ENCODE measurements at regions not wholly inside any gene's neighbourhood (a gene's known extent, or its start where the extent isn't known, plus 50 kb on each side); places are given as distances from the start of the nearest gene placed in this dataset.
A peak's percentile ranks its signal among the peaks of the same experiment; 100 is the strongest.

GRCh38 chr6:18609715-18610114 lies 222.6 kb downstream of the RNF144B start:
- H3K4me3 Mint-ChIP-seq = no peak overlapping the region
- H3K27me3 Mint-ChIP-seq (ENCODE audit: low read depth) = no peaks in the 10 kb centered on the region
- no peak for TF ChIP-seq CTCF (conservative IDR thresholded peaks at IDR 0.05)
- H3K9me3 Mint-ChIP-seq = peaks cover 26% of the 10 kb centered on the region
- peaks cover 20% of the 10 kb centered on the region for H3K4me1 Mint-ChIP-seq
- H3K36me3 Mint-ChIP-seq (ENCODE audit: low read depth) = peaks cover 13% of the 10 kb centered on the region
- DNase-seq (ENCODE audit: low read depth, low spot score) = no peak
- no peak overlapping the region for H3K27ac Mint-ChIP-seq (ENCODE audit: unreplicated experiment)

- Mint-ChIP-seq H3K27me3 (ENCODE audit: low read depth) (no peaks in the 10 kb centered on the region), H3K4me1 (peaks cover 20% of the 10 kb centered on the region), H3K36me3 (ENCODE audit: low read depth) (peaks cover 17% of the 10 kb centered on the region), H3K27ac (ENCODE audit: unreplicated experiment) (peak overlapping the region; percentile 76), H3K4me3 (no peak overlapping the region), H3K9me3 (peaks cover 26% of the 10 kb centered on the region)
- no peak for DNase-seq (ENCODE audit: low read depth, low spot score)
- no peak for TF ChIP-seq CTCF (conservative IDR thresholded peaks at IDR 0.05)
Measured at GRCh38 chr6:18613319-18613925, 226.3 kb downstream of the RNF144B start.

- DNase-seq (ENCODE audit: low read depth, low spot score) = no peak
- Mint-ChIP-seq H3K36me3 (ENCODE audit: low read depth) (peaks cover 15% of the 10 kb centered on the region), H3K27ac (ENCODE audit: unreplicated experiment) (no peak overlapping the region), H3K4me3 (no peak overlapping the region), H3K4me1 (peaks cover 16% of the 10 kb centered on the region), H3K9me3 (peaks cover 23% of the 10 kb centered on the region), H3K27me3 (ENCODE audit: low read depth) (no peaks in the 10 kb centered on the region)
- no peak for TF ChIP-seq CTCF (conservative IDR thresholded peaks at IDR 0.05)
Measured at GRCh38 chr6:18629571-18629970, 242.4 kb downstream of the RNF144B start.

GRCh38 chr6:18632670-18633410 lies 245.7 kb downstream of the RNF144B start:
- Mint-ChIP-seq H3K9me3 (peaks cover 10% of the 10 kb centered on the region), H3K36me3 (ENCODE audit: low read depth) (peaks cover 2% of the 10 kb centered on the region), H3K27me3 (ENCODE audit: low read depth) (no peaks in the 10 kb centered on the region), H3K27ac (ENCODE audit: unreplicated experiment) (no peak overlapping the region), H3K4me1 (peaks cover 21% of the 10 kb centered on the region), H3K4me3 (no peak overlapping the region)
- no peak for TF ChIP-seq CTCF (conservative IDR thresholded peaks at IDR 0.05)
- DNase-seq (ENCODE audit: low read depth, low spot score) = no peak

- Mint-ChIP-seq H3K4me3 (no peak overlapping the region), H3K36me3 (ENCODE audit: low read depth) (peaks cover 2% of the 10 kb centered on the region), H3K27ac (ENCODE audit: unreplicated experiment) (no peak overlapping the region), H3K27me3 (ENCODE audit: low read depth) (no peaks in the 10 kb centered on the region), H3K9me3 (peaks cover 17% of the 10 kb centered on the region), H3K4me1 (peaks cover 33% of the 10 kb centered on the region)
- TF ChIP-seq CTCF (conservative IDR thresholded peaks at IDR 0.05) = no peak
- no peak for DNase-seq (ENCODE audit: low read depth, low spot score)
Measured at GRCh38 chr6:18634912-18635311, 247.8 kb downstream of the RNF144B start.

All from neural crest cell (in vitro differentiated cells).